Naive thymus-derived CD4-positive, alpha-beta T cell (primary cell): ENCODE measurements at regions not wholly inside any gene's neighbourhood (a gene's known extent, or its start where the extent isn't known, plus 50 kb on each side); places are given as distances from the start of the nearest gene placed in this dataset.
A peak's percentile ranks its signal among the peaks of the same experiment; 100 is the strongest.

ENCODE experiments used
- ATAC-seq: fragments of 150-1000 bp; cut with Tn5 transposase; 2 replicates; pipeline ENCODE4 v1.10.0; 2021; ENCODE audit warnings: mild to moderate bottlenecking, moderate library complexity
- CTCF ChIA-PET: fragments of 350-600 bp; sonication (Branson Sonifier 250); formaldehyde crosslinking; loops from one replicate; lab custom pipeline; 2021; ENCODE audit warnings: antibody characterized with exemption; lab: Charles Lee
- POLR2A ChIA-PET: fragments of 350-600 bp; sonication (Branson Sonifier 250); formaldehyde crosslinking; loops from one replicate; lab custom pipeline; 2021; ENCODE audit warnings: antibody characterized with exemption, inconsistent platforms; lab: Charles Lee
- DNase-seq, 9 donors: peaks; one replicate each; pipeline versions ENCODE4 v3.0.0 to v3.0.0-alpha.2; 2020 to 2022; ENCODE audit warnings: mixed read lengths in 1 of 9
- H3K27ac ChIP-seq: one replicate; pipeline ENCODE4 v1.7.0; 2013; ENCODE audit warnings: mild to moderate bottlenecking, low read depth, low read length, moderate library complexity
- H3K27me3 ChIP-seq, 2 donors: one replicate each; pipeline ENCODE4 v1.7.0; 2013; ENCODE audit warnings: low read length in 2 of 2, mild to moderate bottlenecking in 2 of 2, moderate library complexity in 2 of 2; ENCODE audit not compliant: control insufficient read depth in 2 of 2, insufficient read depth in 2 of 2
- H3K36me3 ChIP-seq, 3 experiments: 1 replicate in 2 of 3; 2 replicates in 1 of 3; pipeline ENCODE4 v1.7.0; 2013; ENCODE audit warnings: low read length in 3 of 3, mild to moderate bottlenecking in 3 of 3, moderate library complexity in 1 of 3; ENCODE audit not compliant: insufficient read depth in 3 of 3, control insufficient read depth in 2 of 3
- H3K4me1 ChIP-seq, 2 donors: one replicate each; pipeline ENCODE4 v1.7.0; 2013; ENCODE audit warnings: low read length in 2 of 2, mild to moderate bottlenecking in 2 of 2, moderate library complexity in 1 of 2; ENCODE audit not compliant: control insufficient read depth in 2 of 2, insufficient read depth in 2 of 2
- H3K4me3 ChIP-seq: 2 replicates; pipeline ENCODE4 v1.7.0; 2013; ENCODE audit warnings: mild to moderate bottlenecking, low read length
- H3K9me3 ChIP-seq, 3 experiments: 1 replicate in 2 of 3; 2 replicates in 1 of 3; pipeline ENCODE4 v1.7.0; 2013; ENCODE audit warnings: low read length in 3 of 3; ENCODE audit not compliant: control insufficient read depth in 2 of 3
- H3K27ac Mint-ChIP-seq, 9 donors: one replicate each; pipeline ENCODE4 v1.8.0; 2020 to 2022; ENCODE audit warnings: mixed read lengths in 9 of 9, mild to moderate bottlenecking in 8 of 9, moderate library complexity in 5 of 9, inconsistent platforms in 2 of 9
- H3K27me3 Mint-ChIP-seq, 5 donors: one replicate each; pipeline ENCODE4 v1.8.0; 2021 to 2022; ENCODE audit warnings: mixed read lengths in 5 of 5, mild to moderate bottlenecking in 1 of 5
- H3K36me3 Mint-ChIP-seq, 5 donors: one replicate each; pipeline ENCODE4 v1.8.0; 2020 to 2022; ENCODE audit warnings: mixed read lengths in 5 of 5, mild to moderate bottlenecking in 3 of 5, inconsistent platforms in 1 of 5
- H3K4me1 Mint-ChIP-seq, 7 donors: one replicate each; pipeline ENCODE4 v1.8.0; 2020 to 2022; ENCODE audit warnings: mixed read lengths in 7 of 7, mild to moderate bottlenecking in 3 of 7, inconsistent platforms in 1 of 7
- H3K4me3 Mint-ChIP-seq, 10 donors: one replicate each; pipeline ENCODE4 v1.8.0; 2020 to 2022; ENCODE audit warnings: mild to moderate bottlenecking in 10 of 10, mixed read lengths in 10 of 10, moderate library complexity in 6 of 10, inconsistent platforms in 2 of 10
- H3K9me3 Mint-ChIP-seq, 11 donors: one replicate each; pipeline ENCODE4 v1.8.0; 2020 to 2022; ENCODE audit warnings: mixed read lengths in 11 of 11, mild to moderate bottlenecking in 4 of 11, inconsistent platforms in 1 of 11, moderate library complexity in 1 of 11
- intact Hi-C, 2 donors: fragments of 100-400 bp; cut with micrococcal nuclease; formaldehyde crosslinking; loops; one replicate each; pipeline ENCODE4 v1.15.1; 2023

DNA sequence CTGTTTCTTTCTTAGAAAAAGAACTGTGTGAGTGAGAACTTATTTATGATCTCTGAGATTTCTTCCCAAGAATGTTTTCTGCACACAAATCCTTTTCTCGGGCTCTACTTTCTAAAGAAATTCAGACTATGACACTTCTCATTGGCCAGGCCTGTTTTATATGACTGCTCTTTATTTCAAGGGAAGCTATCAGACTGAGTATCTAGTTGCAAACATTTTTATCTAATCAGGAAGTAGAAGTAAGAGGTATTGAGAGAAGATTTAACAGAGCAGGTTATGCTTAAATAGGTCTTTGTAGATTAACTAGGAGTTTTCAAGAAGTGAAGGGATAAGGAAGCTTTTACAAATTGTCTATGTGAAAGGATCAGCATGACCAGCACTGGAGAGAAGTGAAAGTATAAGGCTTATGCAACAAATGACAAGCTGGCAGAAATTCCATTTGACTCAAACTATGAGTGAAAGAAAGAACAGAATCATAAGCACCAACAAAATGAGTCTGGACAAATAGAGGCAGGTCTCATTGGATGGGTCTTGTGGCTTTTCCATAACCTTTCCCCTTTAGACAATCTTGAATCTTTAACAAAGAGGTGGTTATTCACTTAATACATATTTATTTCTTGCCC is 71.9 kb upstream of the CHL1 start:
- no peaks in the 10 kb centered on the region for H3K27me3 Mint-ChIP-seq
- DNase-seq (no peak), ATAC-seq (no peak)
- H3K9me3 Mint-ChIP-seq = peaks cover 0 to 21% (median 5%) of the 10 kb centered on the region in 11 donors
- H3K4me1 ChIP-seq = no peaks in the 10 kb centered on the region
- H3K27ac Mint-ChIP-seq = peak overlapping the region in 1 of 9 donors; percentile 12
- ChIA-PET POLR2A (no interaction called here), CTCF (no interaction called here)
- H3K9me3 ChIP-seq = no peaks in the 10 kb centered on the region
- H3K27me3 ChIP-seq = no peaks in the 10 kb centered on the region
- H3K36me3 ChIP-seq = no peaks in the 10 kb centered on the region
- no peak overlapping the region for H3K4me3 ChIP-seq
- H3K36me3 Mint-ChIP-seq = no peaks in the 10 kb centered on the region
- intact Hi-C loops = no loop called here
- H3K4me3 Mint-ChIP-seq = no peak overlapping the region
- H3K27ac ChIP-seq = no peak overlapping the region
- H3K4me1 Mint-ChIP-seq = peaks cover 0 to 4% (median 0%) of the 10 kb centered on the region in 7 donors

DNA sequence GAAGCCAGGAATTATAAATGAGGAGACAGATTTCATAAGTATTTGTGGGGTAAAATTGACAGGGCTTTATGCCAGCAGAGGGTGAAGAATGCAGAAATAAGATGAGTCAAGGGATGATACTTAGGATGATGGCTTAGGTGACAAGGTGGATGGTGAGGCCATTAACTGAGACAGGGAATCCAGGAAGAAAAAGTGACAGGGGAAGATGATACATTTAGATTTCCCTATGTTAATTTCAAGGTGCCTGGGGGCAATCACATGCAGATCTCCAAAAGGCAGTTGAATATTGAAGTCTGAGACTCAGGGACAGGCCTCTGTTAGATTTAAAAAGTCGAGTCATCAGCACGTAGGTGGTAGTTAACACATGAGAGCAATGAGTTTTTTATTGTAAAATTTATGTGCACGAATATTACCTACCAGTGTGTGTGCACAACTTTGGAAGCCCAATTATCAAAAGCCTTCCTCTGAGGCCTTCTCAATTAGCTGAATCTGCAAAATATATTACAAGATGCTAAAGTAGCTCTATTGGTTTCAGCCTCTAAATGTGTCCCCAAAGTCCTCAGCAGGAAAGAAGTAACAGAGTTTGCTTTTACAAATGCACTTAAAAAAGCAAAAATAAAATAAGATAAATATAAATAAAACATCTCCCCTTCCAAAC is 67.9 kb upstream of the CHL1 start:
- Mint-ChIP-seq H3K9me3 (peaks cover 0 to 22% (median 7%) of the 10 kb centered on the region in 11 donors), H3K4me3 (no peak overlapping the region)
- POLR2A ChIA-PET = no interaction called here

DNA sequence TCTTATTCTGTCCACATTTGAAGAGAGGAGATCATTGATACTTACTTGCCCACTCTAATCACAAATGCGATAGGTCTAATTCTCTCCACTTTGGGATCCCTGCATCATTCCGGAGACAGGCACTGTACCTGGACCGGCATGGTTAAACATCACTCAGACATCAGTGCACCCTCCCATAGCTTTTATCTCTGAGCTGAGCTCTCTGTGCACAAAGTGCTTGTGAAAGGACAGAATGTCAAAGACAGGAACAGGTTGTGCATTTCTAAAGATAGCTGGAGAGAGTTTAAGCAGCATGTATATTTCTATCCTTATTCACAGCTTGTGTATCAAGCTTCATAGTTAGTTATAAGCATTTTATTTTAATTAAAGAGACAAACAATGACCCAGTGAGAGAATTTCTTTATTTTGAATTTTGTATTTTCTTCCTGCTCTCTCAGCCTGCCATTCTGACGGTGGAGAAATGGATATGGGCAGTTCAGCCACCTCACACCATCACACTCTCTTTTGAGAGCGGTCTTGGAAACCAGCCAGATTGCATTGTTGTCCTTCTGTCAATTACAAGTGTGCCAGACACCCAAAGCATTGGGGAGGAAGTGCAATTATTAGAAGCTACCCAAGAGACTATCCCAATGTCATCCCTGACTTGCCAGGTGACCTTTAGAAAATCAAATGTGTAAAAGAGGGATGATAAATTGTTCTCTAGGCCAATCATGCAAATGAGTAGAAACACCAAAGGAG is 65.2 kb upstream of the CHL1 start:
- peaks cover 0 to 12% (median 4%) of the 10 kb centered on the region in 11 donors for H3K9me3 Mint-ChIP-seq
- CTCF ChIA-PET = no interaction called here
- Histone ChIP-seq H3K4me1 (no peaks in the 10 kb centered on the region), H3K27ac (no peak overlapping the region), H3K36me3 (no peaks in the 10 kb centered on the region), H3K27me3 (no peaks in the 10 kb centered on the region), H3K9me3 (no peaks in the 10 kb centered on the region), H3K4me3 (no peak overlapping the region)
- H3K27ac Mint-ChIP-seq = no peak overlapping the region
- no peak overlapping the region for H3K4me3 Mint-ChIP-seq
- no peak for ATAC-seq
- no peaks in the 10 kb centered on the region for H3K4me1 Mint-ChIP-seq
- POLR2A ChIA-PET = no interaction called here
- H3K36me3 Mint-ChIP-seq = no peaks in the 10 kb centered on the region
- peaks cover 0 to 11% (median 0%) of the 10 kb centered on the region in 5 donors for H3K27me3 Mint-ChIP-seq
- intact Hi-C loops = no loop called here
- no peak for DNase-seq

More for the DNA sequence above, 67.9 kb upstream of the CHL1 start:
- CTCF ChIA-PET = no interaction called here
- Histone ChIP-seq H3K9me3 (no peaks in the 10 kb centered on the region), H3K4me1 (no peaks in the 10 kb centered on the region), H3K4me3 (no peak overlapping the region), H3K27ac (no peak overlapping the region), H3K36me3 (no peaks in the 10 kb centered on the region), H3K27me3 (no peaks in the 10 kb centered on the region)
- intact Hi-C loops = no loop called here
- no peaks in the 10 kb centered on the region for H3K36me3 Mint-ChIP-seq
- ATAC-seq (no peak), DNase-seq (no peak)
- H3K4me1 Mint-ChIP-seq = peaks cover 0 to 4% (median 0%) of the 10 kb centered on the region in 7 donors
- no peak overlapping the region for H3K27ac Mint-ChIP-seq
- H3K27me3 Mint-ChIP-seq = peaks cover 0 to 11% (median 0%) of the 10 kb centered on the region in 5 donors

DNA sequence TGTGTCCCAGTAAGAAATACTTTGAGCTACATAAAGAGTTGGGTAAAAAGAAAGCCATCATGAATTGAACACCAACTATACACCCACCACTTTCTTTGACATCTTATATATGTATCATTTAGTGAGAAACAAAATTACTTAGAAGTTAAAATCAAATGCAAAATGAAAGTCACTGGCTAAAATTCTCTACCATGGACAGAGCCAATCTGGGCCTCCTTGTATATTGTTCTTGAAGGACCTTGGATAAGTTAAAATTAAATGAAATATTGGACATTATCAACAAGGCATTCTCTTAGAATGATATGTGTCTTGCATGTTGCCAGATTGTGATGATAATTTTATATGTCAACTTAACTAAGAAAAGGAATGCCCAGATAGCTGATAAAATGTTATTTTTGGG is 64.2 kb upstream of the CHL1 start:
- no peaks in the 10 kb centered on the region for H3K4me1 Mint-ChIP-seq
- H3K27me3 Mint-ChIP-seq = peaks cover 0 to 11% (median 0%) of the 10 kb centered on the region in 5 donors
- H3K36me3 Mint-ChIP-seq = no peaks in the 10 kb centered on the region
- H3K36me3 ChIP-seq = no peaks in the 10 kb centered on the region
- no peaks in the 10 kb centered on the region for H3K27me3 ChIP-seq
- H3K4me3 ChIP-seq = no peak overlapping the region
- no peak overlapping the region for H3K27ac ChIP-seq
- ChIA-PET POLR2A (no interaction called here), CTCF (no interaction called here)
- peaks cover 0 to 12% (median 4%) of the 10 kb centered on the region in 11 donors for H3K9me3 Mint-ChIP-seq
- H3K4me3 Mint-ChIP-seq = no peak overlapping the region
- no peak overlapping the region for H3K27ac Mint-ChIP-seq
- ATAC-seq = no peak
- intact Hi-C loops = no loop called here
- no peak for DNase-seq
- H3K9me3 ChIP-seq = no peaks in the 10 kb centered on the region
- H3K4me1 ChIP-seq = no peaks in the 10 kb centered on the region

DNA sequence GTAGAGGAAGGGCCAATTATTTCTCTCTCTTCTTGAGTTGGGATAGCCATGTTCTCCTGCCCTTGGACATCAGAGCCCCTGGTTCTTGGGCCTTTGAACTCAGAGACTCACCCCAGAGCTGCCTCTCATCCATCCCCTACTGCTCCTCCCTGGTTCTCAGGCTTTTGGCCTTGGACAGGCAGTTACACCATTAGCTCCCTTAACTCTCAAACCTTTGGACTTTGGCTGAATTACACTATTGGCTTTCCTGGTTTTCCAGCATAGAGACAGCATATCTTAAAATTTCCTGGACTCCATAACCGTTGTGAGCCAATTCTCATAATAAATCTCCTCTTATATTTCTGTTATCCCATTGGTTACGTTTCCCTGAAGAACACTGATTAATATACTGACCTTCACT is 63.7 kb upstream of the CHL1 start:
- H3K9me3 ChIP-seq = no peaks in the 10 kb centered on the region
- H3K4me1 ChIP-seq = no peaks in the 10 kb centered on the region
- Mint-ChIP-seq H3K36me3 (no peaks in the 10 kb centered on the region), H3K9me3 (peaks cover 0 to 12% (median 3%) of the 10 kb centered on the region in 11 donors), H3K27me3 (peaks cover 0 to 11% (median 0%) of the 10 kb centered on the region in 5 donors), H3K27ac (no peak overlapping the region), H3K4me1 (no peaks in the 10 kb centered on the region), H3K4me3 (no peak overlapping the region)
- no peak overlapping the region for H3K4me3 ChIP-seq
- ChIA-PET CTCF (no interaction called here), POLR2A (no interaction called here)
- DNase-seq (no peak), ATAC-seq (no peak)
- no peaks in the 10 kb centered on the region for H3K36me3 ChIP-seq
- intact Hi-C loops = no loop called here
- no peaks in the 10 kb centered on the region for H3K27me3 ChIP-seq
- no peak overlapping the region for H3K27ac ChIP-seq

DNA sequence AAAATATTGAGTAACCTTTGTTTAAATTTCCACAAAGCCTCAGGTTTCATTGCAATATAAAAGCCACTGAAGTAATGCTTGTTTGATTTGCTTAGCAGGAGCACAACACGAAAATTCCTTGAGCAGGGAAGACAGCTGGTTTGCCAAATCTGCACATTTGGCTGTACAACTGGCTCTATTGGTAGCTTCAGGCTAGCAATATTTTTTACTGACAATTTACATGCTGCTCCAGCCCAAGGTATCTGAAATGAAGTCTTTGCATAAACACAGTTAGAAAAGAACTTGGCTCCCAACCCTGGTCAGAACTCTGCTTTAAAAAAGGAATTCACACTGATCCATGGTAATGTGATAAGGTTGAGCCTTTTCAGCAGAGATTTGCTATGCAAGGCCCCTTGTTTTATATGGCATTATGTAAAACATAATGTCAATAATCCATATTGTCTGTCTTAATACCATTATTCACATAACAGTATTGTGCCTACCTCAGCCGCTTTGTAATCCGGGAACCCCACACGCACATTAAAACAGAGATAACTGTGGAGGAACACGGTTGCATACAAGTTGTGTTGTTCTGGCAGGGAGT is 55.7 kb upstream of the CHL1 start:
- H3K27me3 ChIP-seq = no peaks in the 10 kb centered on the region
- no peaks in the 10 kb centered on the region for H3K9me3 ChIP-seq
- no peaks in the 10 kb centered on the region for H3K4me1 ChIP-seq
- ATAC-seq (no peak), DNase-seq (no peak)
- H3K27ac ChIP-seq = no peak overlapping the region
- ChIA-PET CTCF (no interaction called here), POLR2A (no interaction called here)
- Mint-ChIP-seq H3K36me3 (no peaks in the 10 kb centered on the region), H3K4me3 (no peak overlapping the region), H3K9me3 (peaks cover 0 to 7% (median 4%) of the 10 kb centered on the region in 11 donors), H3K27me3 (peaks cover 0 to 10% (median 5%) of the 10 kb centered on the region in 5 donors), H3K27ac (no peak overlapping the region), H3K4me1 (no peaks in the 10 kb centered on the region)
- H3K4me3 ChIP-seq = no peak overlapping the region
- intact Hi-C loops = no loop called here
- H3K36me3 ChIP-seq = no peaks in the 10 kb centered on the region
